ENCODE measurements at regions not wholly inside any gene's neighbourhood (a gene's known extent, or its start where the extent isn't known, plus 50 kb on each side); places are given as distances from the start of the nearest gene placed in this dataset.
"Not testable (repeated sequence)": the region's sequence is repeated elsewhere in the genome, so short reads cannot be mapped to it uniquely, and the experiment has no call there.

GRCh38 chr18:68399721-68400120 is 315.2 kb downstream of the TMX3 start:
- H3K9ac ChIP-seq (ENCODE audit: low read length): no peak overlapping the region
- no peaks in the 10 kb centered on the region for H3K27me3 ChIP-seq (ENCODE audit: control insufficient read depth in 1 of 2, insufficient read depth in 2 of 2, low read length in 2 of 2)
- no peak overlapping the region for H3K27ac ChIP-seq (ENCODE audit: low read depth, low read length)
- H3K4me1 ChIP-seq (ENCODE audit: insufficient read depth, low read length): no peaks in the 10 kb centered on the region
- H3K36me3 ChIP-seq (ENCODE audit: insufficient read depth, low read length): no peaks in the 10 kb centered on the region
- no peaks in the 10 kb centered on the region for H3K9me3 ChIP-seq (ENCODE audit: low read length)
- H3K4me3 ChIP-seq (ENCODE audit: low read depth in 1 of 2, low read length in 2 of 2): no peak overlapping the region

GRCh38 chr18:68397241-68398035 is 317.5 kb downstream of the TMX3 start:
- no peak overlapping the region for H3K4me3 ChIP-seq (ENCODE audit: low read depth in 1 of 2, low read length in 2 of 2)
- H3K27me3 ChIP-seq (ENCODE audit: control insufficient read depth in 1 of 2, insufficient read depth in 2 of 2, low read length in 2 of 2): no peaks in the 10 kb centered on the region
- no peak overlapping the region for H3K27ac ChIP-seq (ENCODE audit: low read depth, low read length)
- H3K9ac ChIP-seq (ENCODE audit: low read length): no peak overlapping the region
- H3K4me1 ChIP-seq (ENCODE audit: insufficient read depth, low read length): no peaks in the 10 kb centered on the region
- H3K36me3 ChIP-seq (ENCODE audit: insufficient read depth, low read length): no peaks in the 10 kb centered on the region
- no peaks in the 10 kb centered on the region for H3K9me3 ChIP-seq (ENCODE audit: low read length)

GRCh38 chr18:68394705-68395104 is 320.2 kb downstream of the TMX3 start:
- H3K27ac ChIP-seq (ENCODE audit: low read depth, low read length): no peak overlapping the region

GRCh38 chr18:68391801-68392200 is 323.1 kb downstream of the TMX3 start:
- Histone ChIP-seq H3K27me3 (ENCODE audit: control insufficient read depth in 1 of 2, insufficient read depth in 2 of 2, low read length in 2 of 2) (no peaks in the 10 kb centered on the region), H3K36me3 (ENCODE audit: insufficient read depth, low read length) (no peaks in the 10 kb centered on the region), H3K4me1 (ENCODE audit: insufficient read depth, low read length) (no peaks in the 10 kb centered on the region), H3K4me3 (ENCODE audit: low read depth in 1 of 2, low read length in 2 of 2) (no peak overlapping the region), H3K9ac (ENCODE audit: low read length) (no peak overlapping the region), H3K9me3 (ENCODE audit: low read length) (no peaks in the 10 kb centered on the region), H3K27ac (ENCODE audit: low read depth, low read length) (no peak overlapping the region)

More at GRCh38 chr18:68394705-68395104, 320.2 kb downstream of the TMX3 start:
- no peak overlapping the region for H3K9ac ChIP-seq (ENCODE audit: low read length)
- no peak overlapping the region for H3K4me3 ChIP-seq (ENCODE audit: low read depth in 1 of 2, low read length in 2 of 2)
- no peaks in the 10 kb centered on the region for H3K4me1 ChIP-seq (ENCODE audit: insufficient read depth, low read length)
- no peaks in the 10 kb centered on the region for H3K36me3 ChIP-seq (ENCODE audit: insufficient read depth, low read length)
- no peaks in the 10 kb centered on the region for H3K9me3 ChIP-seq (ENCODE audit: low read length)
- H3K27me3 ChIP-seq (ENCODE audit: control insufficient read depth in 1 of 2, insufficient read depth in 2 of 2, low read length in 2 of 2): no peaks in the 10 kb centered on the region

- Histone ChIP-seq H3K36me3 (ENCODE audit: insufficient read depth, low read length) (no peaks in the 10 kb centered on the region), H3K9ac (ENCODE audit: low read length) (no peak overlapping the region), H3K4me1 (ENCODE audit: insufficient read depth, low read length) (no peaks in the 10 kb centered on the region), H3K4me3 (ENCODE audit: low read depth in 1 of 2, low read length in 2 of 2) (no peak overlapping the region), H3K9me3 (ENCODE audit: low read length) (no peaks in the 10 kb centered on the region), H3K27me3 (ENCODE audit: control insufficient read depth in 1 of 2, insufficient read depth in 2 of 2, low read length in 2 of 2) (no peaks in the 10 kb centered on the region), H3K27ac (ENCODE audit: low read depth, low read length) (no peak overlapping the region)
These were observed 327.7 kb downstream of the TMX3 start for GRCh38 chr18:68387246-68387645.

GRCh38 chr18:68383979-68384378 is 330.9 kb downstream of the TMX3 start:
- H3K9ac ChIP-seq (ENCODE audit: low read length); H3K4me3 ChIP-seq (ENCODE audit: low read depth in 1 of 2, low read length in 2 of 2); H3K9me3 ChIP-seq (ENCODE audit: low read length); H3K27ac ChIP-seq (ENCODE audit: low read depth, low read length); H3K4me1 ChIP-seq (ENCODE audit: insufficient read depth, low read length); H3K27me3 ChIP-seq (ENCODE audit: control insufficient read depth in 1 of 2, insufficient read depth in 2 of 2, low read length in 2 of 2); H3K36me3 ChIP-seq (ENCODE audit: insufficient read depth, low read length): not testable (repeated sequence)

- H3K9ac ChIP-seq (ENCODE audit: low read length): no peak overlapping the region
- H3K4me1 ChIP-seq (ENCODE audit: insufficient read depth, low read length): no peaks in the 10 kb centered on the region
- no peak overlapping the region for H3K4me3 ChIP-seq (ENCODE audit: low read depth in 1 of 2, low read length in 2 of 2)
- no peak overlapping the region for H3K27ac ChIP-seq (ENCODE audit: low read depth, low read length)
- no peaks in the 10 kb centered on the region for H3K9me3 ChIP-seq (ENCODE audit: low read length)
- no peaks in the 10 kb centered on the region for H3K36me3 ChIP-seq (ENCODE audit: insufficient read depth, low read length)
- no peaks in the 10 kb centered on the region for H3K27me3 ChIP-seq (ENCODE audit: control insufficient read depth in 1 of 2, insufficient read depth in 2 of 2, low read length in 2 of 2)
These were observed 338.0 kb downstream of the TMX3 start for GRCh38 chr18:68376926-68377325.

- no peaks in the 10 kb centered on the region for H3K36me3 ChIP-seq (ENCODE audit: insufficient read depth, low read length)
- H3K4me3 ChIP-seq (ENCODE audit: low read depth in 1 of 2, low read length in 2 of 2): no peak overlapping the region
- H3K9me3 ChIP-seq (ENCODE audit: low read length): no peaks in the 10 kb centered on the region
- no peak overlapping the region for H3K27ac ChIP-seq (ENCODE audit: low read depth, low read length)
- H3K27me3 ChIP-seq (ENCODE audit: control insufficient read depth in 1 of 2, insufficient read depth in 2 of 2, low read length in 2 of 2): no peaks in the 10 kb centered on the region
- H3K9ac ChIP-seq (ENCODE audit: low read length): no peak overlapping the region
- H3K4me1 ChIP-seq (ENCODE audit: insufficient read depth, low read length): no peaks in the 10 kb centered on the region
These were observed 352.0 kb downstream of the TMX3 start for GRCh38 chr18:68362907-68363306.

DNA sequence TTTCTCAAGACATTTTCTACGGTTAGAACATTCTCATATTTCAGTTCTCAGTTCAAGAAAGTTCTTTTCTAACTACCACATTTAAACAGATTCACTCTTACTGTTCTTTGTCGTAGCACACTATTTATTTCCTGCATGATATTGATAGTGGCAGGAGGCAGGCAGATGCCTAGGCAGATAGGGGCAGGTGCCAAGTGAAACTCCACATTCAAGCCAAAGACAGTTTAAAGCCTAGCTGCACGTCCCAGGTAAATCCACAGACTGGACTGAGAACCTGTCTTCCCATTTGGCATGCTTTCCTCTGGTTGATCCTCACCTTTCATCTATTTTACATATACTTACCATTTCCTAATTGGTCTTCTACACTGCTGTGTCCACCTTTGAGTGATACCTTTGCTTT is 359.3 kb downstream of the TMX3 start:
- Histone ChIP-seq H3K4me3 (ENCODE audit: low read depth in 1 of 2, low read length in 2 of 2) (no peak overlapping the region), H3K27ac (ENCODE audit: low read depth, low read length) (no peak overlapping the region), H3K4me1 (ENCODE audit: insufficient read depth, low read length) (no peaks in the 10 kb centered on the region), H3K9me3 (ENCODE audit: low read length) (no peaks in the 10 kb centered on the region), H3K27me3 (ENCODE audit: control insufficient read depth in 1 of 2, insufficient read depth in 2 of 2, low read length in 2 of 2) (no peaks in the 10 kb centered on the region), H3K36me3 (ENCODE audit: insufficient read depth, low read length) (no peaks in the 10 kb centered on the region), H3K9ac (ENCODE audit: low read length) (no peak overlapping the region)

- no peaks in the 10 kb centered on the region for H3K36me3 ChIP-seq (ENCODE audit: insufficient read depth, low read length)
- H3K4me1 ChIP-seq (ENCODE audit: insufficient read depth, low read length): no peaks in the 10 kb centered on the region
- H3K9me3 ChIP-seq (ENCODE audit: low read length): no peaks in the 10 kb centered on the region
- no peak overlapping the region for H3K27ac ChIP-seq (ENCODE audit: low read depth, low read length)
- no peaks in the 10 kb centered on the region for H3K27me3 ChIP-seq (ENCODE audit: control insufficient read depth in 1 of 2, insufficient read depth in 2 of 2, low read length in 2 of 2)
- H3K4me3 ChIP-seq (ENCODE audit: low read depth in 1 of 2, low read length in 2 of 2): no peak overlapping the region
- no peak overlapping the region for H3K9ac ChIP-seq (ENCODE audit: low read length)
These were observed 360.7 kb downstream of the TMX3 start for GRCh38 chr18:68354176-68354575.

DNA sequence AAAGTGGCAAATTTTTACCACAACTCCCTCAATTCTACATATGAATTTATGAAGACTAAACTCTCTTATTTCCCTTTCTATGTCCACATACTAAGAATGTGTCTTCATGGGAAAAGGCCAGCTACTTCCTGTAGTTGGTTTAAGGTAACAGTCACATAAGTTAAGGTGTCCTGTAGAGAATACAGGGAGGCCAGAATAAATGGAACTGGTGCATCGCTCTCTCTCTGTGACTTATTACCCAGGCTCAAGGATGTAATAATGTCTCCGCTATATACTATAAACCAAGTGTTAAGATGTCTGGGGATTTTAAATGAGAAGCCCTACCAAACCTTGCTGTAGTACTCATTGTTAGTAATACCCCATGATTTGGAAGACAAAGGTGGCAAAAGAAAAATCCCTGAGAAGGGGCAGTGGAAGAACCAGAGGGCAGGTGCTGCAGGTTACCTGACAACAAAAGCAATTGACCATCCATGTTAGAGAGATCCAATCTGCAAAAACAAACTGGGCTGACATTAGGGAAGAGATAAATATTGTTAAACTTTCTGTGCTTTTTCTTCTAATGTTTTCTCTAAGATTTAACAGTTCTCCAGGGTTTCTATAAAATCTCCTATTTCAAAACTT is 372.8 kb downstream of the TMX3 start:
- Histone ChIP-seq H3K4me3 (ENCODE audit: low read depth in 1 of 2, low read length in 2 of 2) (no peak overlapping the region), H3K4me1 (ENCODE audit: insufficient read depth, low read length) (no peaks in the 10 kb centered on the region), H3K27ac (ENCODE audit: low read depth, low read length) (no peak overlapping the region), H3K36me3 (ENCODE audit: insufficient read depth, low read length) (no peaks in the 10 kb centered on the region), H3K9ac (ENCODE audit: low read length) (no peak overlapping the region), H3K27me3 (ENCODE audit: control insufficient read depth in 1 of 2, insufficient read depth in 2 of 2, low read length in 2 of 2) (no peaks in the 10 kb centered on the region), H3K9me3 (ENCODE audit: low read length) (no peaks in the 10 kb centered on the region)

DNA sequence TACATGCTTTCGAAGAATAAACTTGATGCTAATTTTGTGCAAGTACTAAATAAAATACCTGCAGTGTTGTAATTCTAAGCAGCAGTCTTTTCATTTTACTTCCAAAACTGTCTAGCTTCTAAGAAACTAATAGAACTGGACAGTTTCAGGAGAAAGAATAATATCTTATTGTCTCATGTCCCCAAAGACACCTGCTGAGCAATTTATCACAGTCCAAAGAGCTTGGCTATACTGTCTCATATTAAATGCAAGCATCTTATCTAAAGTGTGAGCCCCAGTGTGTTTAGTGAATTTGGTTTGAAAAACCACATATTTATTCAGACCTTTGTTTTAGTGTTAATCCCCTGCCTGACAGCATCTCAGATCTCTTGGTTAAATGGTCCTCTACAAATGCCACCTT is 374.3 kb downstream of the TMX3 start:
- Histone ChIP-seq H3K9me3 (ENCODE audit: low read length) (no peaks in the 10 kb centered on the region), H3K27ac (ENCODE audit: low read depth, low read length) (no peak overlapping the region), H3K27me3 (ENCODE audit: control insufficient read depth in 1 of 2, insufficient read depth in 2 of 2, low read length in 2 of 2) (no peaks in the 10 kb centered on the region), H3K9ac (ENCODE audit: low read length) (no peak overlapping the region), H3K36me3 (ENCODE audit: insufficient read depth, low read length) (no peaks in the 10 kb centered on the region), H3K4me1 (ENCODE audit: insufficient read depth, low read length) (no peaks in the 10 kb centered on the region), H3K4me3 (ENCODE audit: low read depth in 1 of 2, low read length in 2 of 2) (no peak overlapping the region)

All from muscle layer of colon (tissue), 2 donors.